ENCODE measurements at regions not wholly inside any gene's neighbourhood (a gene's known extent, or its start where the extent isn't known, plus 50 kb on each side); places are given as distances from the start of the nearest gene placed in this dataset.
"Not testable (repeated sequence)": the region's sequence is repeated elsewhere in the genome, so short reads cannot be mapped to it uniquely, and the experiment has no call there.

DNA sequence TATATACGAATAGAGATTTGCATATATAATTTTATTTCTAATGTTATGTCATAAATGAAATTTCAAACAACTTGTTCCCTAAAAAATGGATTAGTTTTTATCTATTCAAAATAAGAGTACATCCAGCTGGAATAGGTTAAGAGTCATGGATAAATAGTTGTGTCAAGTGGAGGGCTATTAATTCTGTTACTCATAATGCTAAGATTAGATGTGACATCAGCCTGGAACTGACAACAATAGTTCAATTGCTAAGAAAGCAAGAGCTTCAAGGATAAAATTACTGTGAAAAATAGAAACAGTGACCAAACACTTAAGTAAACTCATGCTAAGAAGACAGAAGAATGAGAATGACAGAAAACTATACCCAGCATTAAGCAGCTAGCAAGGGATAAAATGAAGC, 92.2 kb upstream of the CDH9 start:
- no peak for ATAC-seq
- H3K4me3 Mint-ChIP-seq = no peak overlapping the region
- DNase-seq = no peak
- H3K9me3 Mint-ChIP-seq = peaks cover 18% of the 10 kb centered on the region
- no peaks in the 10 kb centered on the region for H3K36me3 Mint-ChIP-seq (ENCODE audit: insufficient read depth)
- H3K4me1 Mint-ChIP-seq (ENCODE audit: low read depth) = no peaks in the 10 kb centered on the region
- no peaks in the 10 kb centered on the region for H3K27me3 Mint-ChIP-seq (ENCODE audit: low read depth)

DNA sequence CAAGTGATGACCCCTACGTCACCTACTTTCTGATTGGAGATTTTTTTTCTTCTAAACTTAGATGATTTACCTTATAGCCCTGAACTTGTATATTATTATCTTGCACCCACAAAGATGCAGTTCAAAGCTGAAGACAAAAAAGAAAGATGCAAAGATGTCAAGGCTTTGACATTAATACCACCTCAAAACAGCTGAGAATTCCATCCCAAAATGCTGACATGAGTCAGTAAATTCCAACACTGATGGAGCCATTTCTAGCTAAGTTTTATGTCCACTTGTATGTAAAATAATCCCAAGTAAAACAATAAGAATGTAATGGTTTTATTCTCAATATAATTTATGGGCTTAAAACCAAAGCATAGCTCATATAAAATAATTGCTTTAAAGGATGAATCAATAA, 91.5 kb upstream of the CDH9 start:
- no peak overlapping the region for H3K4me3 Mint-ChIP-seq
- DNase-seq = no peak

DNA sequence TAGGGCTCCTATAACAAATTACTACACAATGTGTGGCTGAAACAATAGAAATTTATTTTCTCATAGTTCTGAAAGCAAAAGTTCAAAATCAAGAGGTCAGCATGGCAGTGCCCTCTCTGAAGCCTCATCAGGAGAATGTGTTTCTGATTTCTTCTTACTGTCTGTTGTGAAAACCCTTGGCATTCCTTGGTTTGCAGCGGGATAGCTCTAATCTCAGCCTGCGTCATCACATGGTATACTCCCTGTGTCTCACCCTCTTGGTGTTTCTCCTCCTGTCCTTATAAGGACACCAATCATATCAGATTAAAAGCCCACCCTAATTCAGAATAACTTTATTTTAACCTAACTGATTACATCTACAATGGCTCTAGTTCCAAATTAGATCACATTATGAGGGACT, 87.5 kb upstream of the CDH9 start:
- Mint-ChIP-seq H3K4me1 (ENCODE audit: low read depth) (no peaks in the 10 kb centered on the region), H3K4me3 (no peak overlapping the region), H3K36me3 (ENCODE audit: insufficient read depth) (no peaks in the 10 kb centered on the region)

More for the DNA sequence above, 91.5 kb upstream of the CDH9 start:
- H3K9me3 Mint-ChIP-seq = peaks cover 15% of the 10 kb centered on the region
- no peaks in the 10 kb centered on the region for H3K4me1 Mint-ChIP-seq (ENCODE audit: low read depth)
- H3K27me3 Mint-ChIP-seq (ENCODE audit: low read depth) = no peaks in the 10 kb centered on the region
- no peaks in the 10 kb centered on the region for H3K36me3 Mint-ChIP-seq (ENCODE audit: insufficient read depth)
- ATAC-seq = no peak

DNA sequence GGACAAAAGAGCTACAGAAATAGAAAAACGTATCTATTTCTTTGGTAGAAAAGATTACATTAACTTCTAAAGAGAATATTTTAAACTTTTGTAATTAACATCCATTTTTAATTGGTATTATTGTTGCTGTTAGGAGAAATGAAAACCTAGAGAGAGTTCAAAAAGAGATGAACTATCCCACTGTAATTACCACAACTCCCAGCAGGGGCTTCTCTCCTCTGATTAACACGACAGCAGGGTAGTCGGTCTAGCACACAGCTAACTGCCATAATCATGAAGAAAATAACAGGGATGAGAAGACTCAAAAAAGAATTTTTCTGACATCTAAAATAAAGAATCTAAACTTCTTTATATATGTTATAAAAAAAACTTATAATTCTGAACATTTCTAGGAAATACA, 86.2 kb upstream of the CDH9 start:
- H3K4me3 Mint-ChIP-seq = no peak overlapping the region
- ATAC-seq (no peak), DNase-seq (no peak)
- H3K36me3 Mint-ChIP-seq (ENCODE audit: insufficient read depth) = no peaks in the 10 kb centered on the region
- peaks cover 15% of the 10 kb centered on the region for H3K9me3 Mint-ChIP-seq
- no peaks in the 10 kb centered on the region for H3K4me1 Mint-ChIP-seq (ENCODE audit: low read depth)
- H3K27me3 Mint-ChIP-seq (ENCODE audit: low read depth) = no peaks in the 10 kb centered on the region

More for the DNA sequence above, 87.5 kb upstream of the CDH9 start:
- DNase-seq (no peak), ATAC-seq (no peak)
- peaks cover 11% of the 10 kb centered on the region for H3K9me3 Mint-ChIP-seq
- no peaks in the 10 kb centered on the region for H3K27me3 Mint-ChIP-seq (ENCODE audit: low read depth)

DNA sequence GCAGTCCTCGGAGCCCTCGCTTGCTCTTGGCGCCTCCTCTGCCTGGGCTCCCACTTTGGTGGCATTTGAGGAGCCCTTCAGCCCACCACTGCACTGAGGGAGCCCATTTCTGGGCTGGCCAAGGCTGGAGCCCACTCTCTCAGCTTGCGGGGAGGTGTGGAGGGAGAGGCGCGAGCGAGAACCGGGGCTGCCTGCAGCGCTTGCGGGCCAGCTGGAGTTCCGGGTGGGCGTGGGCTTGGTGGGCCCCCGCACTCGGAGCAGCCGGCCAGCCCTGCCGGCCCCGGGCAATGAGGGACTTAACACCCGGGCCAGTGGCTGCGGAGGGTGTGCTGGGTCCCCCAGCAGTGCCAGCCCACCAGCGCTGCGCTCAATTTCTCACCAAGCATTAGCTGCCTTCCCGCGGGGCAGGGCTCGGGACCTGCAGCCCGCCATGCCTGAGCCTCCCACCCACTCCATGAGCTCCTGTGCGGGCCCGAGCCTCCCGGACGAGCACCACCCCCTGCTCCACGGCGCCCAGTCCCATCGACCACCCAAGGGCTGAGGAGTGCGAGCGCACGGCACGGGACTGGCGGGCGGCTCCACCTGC, 81.4 kb upstream of the CDH9 start:
- H3K36me3 Mint-ChIP-seq (ENCODE audit: insufficient read depth); ATAC-seq; H3K27me3 Mint-ChIP-seq (ENCODE audit: low read depth); H3K4me3 Mint-ChIP-seq; DNase-seq; H3K4me1 Mint-ChIP-seq (ENCODE audit: low read depth): not testable (repeated sequence)
- H3K9me3 Mint-ChIP-seq = peaks cover 24% of the 10 kb centered on the region

DNA sequence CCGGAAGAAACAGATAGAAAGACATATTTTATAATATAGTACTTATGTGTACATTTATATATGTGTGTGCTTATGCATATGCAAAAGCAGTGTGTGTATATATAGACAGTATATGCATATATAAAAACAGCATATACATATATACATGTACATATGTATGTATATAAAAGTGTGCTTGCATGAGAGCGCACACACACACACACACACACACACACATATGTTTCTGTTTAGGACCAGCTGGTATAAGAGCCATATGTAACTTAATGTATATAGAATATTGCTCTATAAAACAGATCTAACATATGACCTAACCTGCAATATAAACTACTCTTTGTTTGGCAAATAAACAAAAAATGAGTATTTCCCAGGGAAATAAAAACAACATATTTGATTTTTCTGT, 65.1 kb upstream of the CDH9 start:
- Mint-ChIP-seq H3K9me3 (peaks cover 8% of the 10 kb centered on the region), H3K27me3 (ENCODE audit: low read depth) (no peaks in the 10 kb centered on the region), H3K4me1 (ENCODE audit: low read depth) (no peaks in the 10 kb centered on the region), H3K36me3 (ENCODE audit: insufficient read depth) (no peaks in the 10 kb centered on the region), H3K4me3 (no peak overlapping the region)
- ATAC-seq = no peak
- DNase-seq = no peak

DNA sequence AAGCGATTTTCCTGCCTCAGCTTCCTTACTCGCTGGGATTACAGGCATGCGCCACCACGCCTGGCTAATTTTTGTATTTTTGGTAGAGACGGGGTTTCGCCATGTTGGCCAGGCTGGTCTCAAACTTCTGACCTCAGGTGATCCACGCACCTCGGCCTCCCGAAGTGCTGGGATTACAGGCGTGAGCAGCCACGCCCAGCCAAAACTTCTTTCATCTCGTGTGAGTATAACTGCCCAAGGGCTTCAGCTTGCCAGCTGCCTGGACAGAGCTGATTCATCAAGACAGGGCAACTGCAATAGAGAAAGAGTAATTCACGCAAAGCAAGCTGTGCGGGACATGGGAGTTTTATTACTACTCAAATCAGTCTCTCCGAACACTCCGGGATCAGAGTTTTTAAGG, 57.4 kb upstream of the CDH9 start:
- not testable (repeated sequence) for H3K36me3 Mint-ChIP-seq (ENCODE audit: insufficient read depth); H3K9me3 Mint-ChIP-seq; H3K4me1 Mint-ChIP-seq (ENCODE audit: low read depth); DNase-seq; ATAC-seq; H3K27me3 Mint-ChIP-seq (ENCODE audit: low read depth); H3K4me3 Mint-ChIP-seq

DNA sequence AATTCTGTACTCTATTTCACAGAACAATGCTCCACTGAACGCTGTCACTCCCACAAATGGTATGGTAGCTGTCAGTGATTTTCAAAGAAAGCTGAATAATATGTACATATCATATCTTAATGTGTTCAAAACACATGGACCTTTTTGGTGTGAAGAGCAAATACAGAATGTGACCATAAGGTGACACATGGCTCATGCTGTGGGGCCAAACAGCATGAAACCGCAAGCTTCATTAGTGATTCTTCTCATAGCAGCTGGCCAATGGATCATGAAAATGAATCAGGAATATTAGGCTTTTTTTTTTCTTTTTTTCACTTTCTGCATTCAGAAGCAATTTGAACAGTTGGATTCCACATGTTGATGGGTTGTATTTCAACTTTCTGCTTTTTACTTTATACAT, 54.9 kb upstream of the CDH9 start:
- Mint-ChIP-seq H3K27me3 (ENCODE audit: low read depth) (no peaks in the 10 kb centered on the region), H3K9me3 (peaks cover 5% of the 10 kb centered on the region)
- ATAC-seq = no peak

DNA sequence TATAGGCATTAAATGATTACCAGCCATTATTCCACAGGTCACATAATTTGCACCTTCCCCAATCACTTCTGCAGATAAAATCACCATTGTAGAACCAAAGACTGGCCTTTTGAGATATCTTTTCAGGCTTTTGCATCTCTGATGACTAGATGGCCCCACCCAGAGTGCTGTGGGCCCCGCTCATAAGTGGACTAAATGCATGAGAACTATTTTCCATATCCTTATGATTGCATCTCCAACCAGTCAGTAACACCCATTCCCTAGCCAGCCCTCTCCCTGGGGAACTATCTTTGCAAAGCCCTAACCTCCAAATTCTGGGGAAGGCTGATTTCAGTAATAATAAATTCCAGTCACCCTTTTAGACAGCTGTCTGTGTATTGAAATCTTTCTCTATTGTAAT, 53.5 kb upstream of the CDH9 start:
- Mint-ChIP-seq H3K36me3 (ENCODE audit: insufficient read depth) (no peaks in the 10 kb centered on the region), H3K27me3 (ENCODE audit: low read depth) (no peaks in the 10 kb centered on the region), H3K9me3 (peaks cover 5% of the 10 kb centered on the region), H3K4me1 (ENCODE audit: low read depth) (no peaks in the 10 kb centered on the region), H3K4me3 (no peak overlapping the region)
- no peak for DNase-seq
- no peak for ATAC-seq

More for the DNA sequence above, 54.9 kb upstream of the CDH9 start:
- Mint-ChIP-seq H3K36me3 (ENCODE audit: insufficient read depth) (no peaks in the 10 kb centered on the region), H3K4me3 (no peak overlapping the region), H3K4me1 (ENCODE audit: low read depth) (no peaks in the 10 kb centered on the region)
- no peak for DNase-seq

DNA sequence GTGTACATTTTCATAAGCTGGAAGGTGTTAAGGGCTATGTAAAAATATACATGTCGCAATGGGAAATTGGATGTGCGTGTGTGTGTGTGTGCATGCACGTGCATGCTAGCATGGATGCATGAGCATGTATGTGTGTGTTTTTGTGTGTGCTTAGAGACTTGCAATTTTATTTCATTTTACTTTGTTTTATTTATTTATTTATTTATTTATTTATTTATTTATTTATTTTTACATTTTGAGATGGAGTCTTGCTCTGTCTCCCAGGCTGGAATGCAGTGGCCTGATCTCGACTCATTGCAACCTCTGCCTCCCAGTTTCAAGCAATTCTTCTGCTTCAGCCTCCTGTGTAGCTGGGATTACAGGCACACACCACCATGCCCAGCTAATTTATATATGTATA, 50.4 kb upstream of the CDH9 start:
- H3K9me3 Mint-ChIP-seq; ATAC-seq; H3K27me3 Mint-ChIP-seq (ENCODE audit: low read depth): not testable (repeated sequence)

More for the DNA sequence above, 50.4 kb upstream of the CDH9 start:
- DNase-seq; H3K4me3 Mint-ChIP-seq; H3K4me1 Mint-ChIP-seq (ENCODE audit: low read depth); H3K36me3 Mint-ChIP-seq (ENCODE audit: insufficient read depth): not testable (repeated sequence)

Data from activated T-cell treated with anti-CD3 and anti-CD28 coated beads, Interleukin-2, amount 50 U/mL, for 4 hours (primary cell).